Neural progenitor cell (in vitro differentiated cells): ENCODE measurements at regions not wholly inside any gene's neighbourhood (a gene's known extent, or its start where the extent isn't known, plus 50 kb on each side); places are given as distances from the start of the nearest gene placed in this dataset.

Experiments
- EZH2 ChIP-seq: fragments of 200-600 bp; sonication (generic); IDR thresholded peaks from 2 replicates; pipeline ENCODE4 v1.6.1; 2017; ENCODE audit warnings: antibody characterized with exemption, mild to moderate bottlenecking, moderate library complexity
- EZH2phosphoT487 ChIP-seq: fragments of 200-600 bp; sonication (generic); IDR thresholded peaks from 2 replicates; pipeline ENCODE4 v1.6.1; 2017; ENCODE audit warnings: antibody characterized with exemption
- TF ChIP-seq, protein P1 (sequence below): fragments of 200-600 bp; sonication (generic); IDR thresholded peaks from 2 replicates; pipeline ENCODE4 v1.5.1; 2017; ENCODE audit warnings: antibody characterized with exemption, mild to moderate bottlenecking

- TF ChIP-seq, protein P1, sequence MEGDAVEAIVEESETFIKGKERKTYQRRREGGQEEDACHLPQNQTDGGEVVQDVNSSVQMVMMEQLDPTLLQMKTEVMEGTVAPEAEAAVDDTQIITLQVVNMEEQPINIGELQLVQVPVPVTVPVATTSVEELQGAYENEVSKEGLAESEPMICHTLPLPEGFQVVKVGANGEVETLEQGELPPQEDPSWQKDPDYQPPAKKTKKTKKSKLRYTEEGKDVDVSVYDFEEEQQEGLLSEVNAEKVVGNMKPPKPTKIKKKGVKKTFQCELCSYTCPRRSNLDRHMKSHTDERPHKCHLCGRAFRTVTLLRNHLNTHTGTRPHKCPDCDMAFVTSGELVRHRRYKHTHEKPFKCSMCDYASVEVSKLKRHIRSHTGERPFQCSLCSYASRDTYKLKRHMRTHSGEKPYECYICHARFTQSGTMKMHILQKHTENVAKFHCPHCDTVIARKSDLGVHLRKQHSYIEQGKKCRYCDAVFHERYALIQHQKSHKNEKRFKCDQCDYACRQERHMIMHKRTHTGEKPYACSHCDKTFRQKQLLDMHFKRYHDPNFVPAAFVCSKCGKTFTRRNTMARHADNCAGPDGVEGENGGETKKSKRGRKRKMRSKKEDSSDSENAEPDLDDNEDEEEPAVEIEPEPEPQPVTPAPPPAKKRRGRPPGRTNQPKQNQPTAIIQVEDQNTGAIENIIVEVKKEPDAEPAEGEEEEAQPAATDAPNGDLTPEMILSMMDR: no peak
- no peak for TF ChIP-seq EZH2
- TF ChIP-seq EZH2phosphoT487: no peak
Measured at GRCh38 chr2:236667526-236667925, 97.9 kb downstream of the ACKR3 start.
